Mucosa of gallbladder (tissue), 1 donor: ENCODE measurements at regions not wholly inside any gene's neighbourhood (a gene's known extent, or its start where the extent isn't known, plus 50 kb on each side); places are given as distances from the start of the nearest gene placed in this dataset.

Experiments used
- DNase-seq: peaks from one replicate; pipeline ENCODE4 v3.0.0-alpha.2; 2020; ENCODE audit warnings: low spot score
- donor health status: DM: no; HTN: no; CAD: no.

GRCh38 chr9:78860801-78861475, 564.0 kb downstream of the PSAT1 start:
- DNase-seq, result no peak

- no peak for DNase-seq
Observed at GRCh38 chr9:78863531-78863930, 566.6 kb downstream of the PSAT1 start.

- DNase-seq, result no peak
Observed at GRCh38 chr9:78865737-78866136, 568.8 kb downstream of the PSAT1 start.

GRCh38 chr9:78866207-78867132, 569.5 kb downstream of the PSAT1 start:
- DNase-seq, result no peak

GRCh38 chr9:78871086-78871451, 574.1 kb downstream of the PSAT1 start:
- DNase-seq, result no peak

- DNase-seq, result no peak
Observed at GRCh38 chr9:78871452-78872331, 574.8 kb downstream of the PSAT1 start.

GRCh38 chr9:78874061-78874460, 577.1 kb downstream of the PSAT1 start:
- DNase-seq, result no peak

GRCh38 chr9:78879324-78880100, 582.6 kb downstream of the PSAT1 start:
- no peak for DNase-seq

GRCh38 chr9:78881295-78881694, 584.4 kb downstream of the PSAT1 start:
- no peak for DNase-seq

GRCh38 chr9:78882481-78882880, 585.6 kb downstream of the PSAT1 start:
- DNase-seq, result no peak

GRCh38 chr9:78884611-78885150, 587.8 kb downstream of the PSAT1 start:
- DNase-seq, result no peak

GRCh38 chr9:78892182-78892581, 595.3 kb downstream of the PSAT1 start:
- DNase-seq, result no peak

- DNase-seq, result no peak
Observed at GRCh38 chr9:78892769-78893168, 595.8 kb downstream of the PSAT1 start.

- DNase-seq, result no peak
Observed at GRCh38 chr9:78893774-78894401, 597.0 kb downstream of the PSAT1 start.

- DNase-seq, result no peak
Observed at GRCh38 chr9:78896479-78896878, 599.6 kb downstream of the PSAT1 start.

GRCh38 chr9:78898234-78898633, 601.3 kb downstream of the PSAT1 start:
- DNase-seq, result no peak

- no peak for DNase-seq
Observed at GRCh38 chr9:78899006-78899405, 602.1 kb downstream of the PSAT1 start.

GRCh38 chr9:78900500-78900899, 603.6 kb downstream of the PSAT1 start:
- DNase-seq, result no peak

- no peak for DNase-seq
Observed at GRCh38 chr9:78902051-78902450, 605.1 kb downstream of the PSAT1 start.

- DNase-seq, result no peak
Observed at GRCh38 chr9:78903581-78903980, 606.7 kb downstream of the PSAT1 start.

GRCh38 chr9:78904686-78905085, 607.8 kb downstream of the PSAT1 start:
- DNase-seq, result no peak
